ENCODE measurements at regions not wholly inside any gene's neighbourhood (a gene's known extent, or its start where the extent isn't known, plus 50 kb on each side); places are given as distances from the start of the nearest gene placed in this dataset.
"Not testable (repeated sequence)": the region's sequence is repeated elsewhere in the genome, so short reads cannot be mapped to it uniquely, and the experiment has no call there.

DNA sequence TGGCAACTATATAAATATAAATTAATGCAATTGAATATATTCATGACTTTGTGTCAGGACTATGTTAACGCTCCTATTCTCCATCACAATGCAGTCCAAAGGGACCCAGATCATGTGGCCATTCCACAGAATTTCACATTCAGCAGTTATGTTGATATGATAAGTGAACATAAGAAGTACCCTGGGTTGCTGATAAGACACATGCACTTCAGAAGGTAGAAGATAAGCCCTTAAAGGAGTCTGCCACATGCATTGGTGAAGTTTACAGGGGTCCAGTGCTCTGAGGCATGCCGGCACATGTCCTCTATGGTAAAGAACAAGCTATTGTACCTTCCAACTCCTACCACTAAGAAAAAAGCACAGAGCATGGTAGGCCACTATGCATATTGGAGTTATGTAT, 76.4 kb downstream of the PHAX start:
- DNase-seq = no peak

DNA sequence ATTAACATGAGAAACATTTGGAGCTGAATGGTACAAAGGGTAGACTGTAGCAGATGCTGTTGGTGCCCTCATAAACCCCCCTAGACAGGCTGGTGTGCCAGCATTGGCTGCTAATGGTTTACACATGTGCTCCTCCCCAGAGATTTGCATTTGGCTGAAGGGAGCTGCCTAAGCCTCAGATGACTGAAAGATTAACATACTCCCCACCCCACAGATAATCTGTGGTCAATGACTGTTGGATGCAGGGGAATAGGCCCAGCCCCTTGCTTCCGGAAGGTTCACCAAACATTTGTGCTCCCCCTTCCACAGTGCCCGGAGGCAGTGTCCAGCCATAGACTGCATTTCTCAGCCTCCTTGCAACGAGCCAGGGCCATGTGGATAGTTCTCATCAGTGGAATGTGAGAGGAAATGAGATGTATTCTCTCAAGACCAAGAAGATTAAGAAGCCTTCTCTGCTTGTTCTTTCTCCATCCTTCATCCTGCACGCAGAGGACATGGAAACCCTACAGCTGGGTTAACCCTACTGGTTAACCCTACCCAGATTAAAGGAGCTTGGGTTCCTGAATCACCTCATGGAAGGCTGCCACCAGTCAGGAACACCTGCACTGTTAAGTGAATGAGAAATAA, 79.6 kb downstream of the PHAX start:
- no peak for DNase-seq

DNA sequence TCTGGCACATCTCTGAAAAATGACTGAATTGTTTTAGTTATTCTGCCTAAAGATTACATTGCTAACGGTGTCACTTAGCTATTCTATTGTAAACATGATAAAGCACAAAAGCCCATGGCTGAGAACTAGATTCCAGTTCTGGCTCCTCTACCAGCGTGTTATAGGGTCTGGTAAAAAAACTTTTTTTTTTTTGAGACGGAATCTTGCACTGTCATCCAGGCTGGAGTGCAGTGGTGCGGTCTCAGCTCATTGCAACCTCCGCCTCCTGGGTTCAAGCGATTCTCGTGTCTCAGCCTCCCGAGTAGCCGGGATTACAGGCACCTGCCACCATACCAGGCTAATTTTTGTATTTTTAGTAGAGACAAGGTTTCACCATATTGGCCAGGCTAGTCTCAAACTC, 80.6 kb downstream of the PHAX start:
- DNase-seq = not testable (repeated sequence)

DNA sequence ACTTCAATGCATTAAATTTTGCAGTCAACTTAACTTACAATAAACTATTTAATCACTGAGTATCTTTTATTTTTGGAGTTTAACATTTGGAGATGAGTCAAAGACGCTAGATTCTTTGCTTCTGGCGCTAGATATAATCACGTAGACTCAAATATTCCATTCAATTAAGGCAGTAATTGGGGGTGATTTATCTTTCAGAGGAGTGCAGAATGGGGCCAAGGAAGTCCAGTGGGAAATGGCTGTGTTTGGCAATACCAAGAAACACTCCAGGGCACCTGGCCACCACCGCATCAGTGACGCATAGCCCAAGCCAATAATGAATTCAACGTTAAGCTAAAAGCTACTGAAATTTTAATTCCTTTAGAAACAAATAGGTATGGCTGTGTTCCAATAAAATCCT, 81.2 kb downstream of the PHAX start:
- DNase-seq = no peak

DNA sequence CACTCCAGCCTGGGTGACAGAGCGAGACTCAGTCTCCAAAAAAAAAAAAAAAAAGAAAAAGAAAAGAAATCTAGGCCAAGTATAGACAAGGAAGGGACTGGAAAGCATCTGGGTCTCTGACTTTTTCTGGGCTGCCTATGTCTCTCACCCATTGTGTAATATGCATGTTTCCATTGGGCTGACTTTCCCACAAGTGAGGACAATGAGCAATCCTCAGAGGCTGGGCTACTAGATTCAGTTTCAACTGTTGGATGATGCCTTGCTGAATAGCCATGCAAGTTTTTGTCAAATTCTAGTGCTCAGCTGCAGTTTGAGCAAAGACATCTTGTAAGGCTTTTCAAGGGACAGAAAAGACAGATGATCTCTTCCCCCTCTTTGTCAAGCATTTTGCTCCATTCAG, 82.1 kb downstream of the PHAX start:
- DNase-seq = no peak

DNA sequence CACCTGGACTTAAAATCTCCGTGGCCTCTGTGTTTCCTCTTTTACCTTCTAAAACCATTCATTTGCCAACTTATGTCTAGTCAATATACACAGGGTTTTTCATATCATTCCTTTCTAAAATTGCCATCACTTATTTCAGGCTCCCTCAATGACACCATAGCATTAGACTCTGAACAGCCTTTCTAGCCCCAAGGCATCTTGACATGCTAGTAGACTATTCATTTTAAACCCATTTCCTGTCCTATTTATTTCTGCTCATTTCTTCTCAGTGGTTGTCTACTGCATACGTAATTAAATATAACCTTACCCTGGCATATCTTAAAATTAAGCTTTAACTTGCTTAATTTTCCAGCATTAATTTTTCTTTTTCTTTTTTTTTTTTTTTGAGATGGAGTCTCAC, 83.2 kb downstream of the PHAX start:
- DNase-seq = no peak

DNA sequence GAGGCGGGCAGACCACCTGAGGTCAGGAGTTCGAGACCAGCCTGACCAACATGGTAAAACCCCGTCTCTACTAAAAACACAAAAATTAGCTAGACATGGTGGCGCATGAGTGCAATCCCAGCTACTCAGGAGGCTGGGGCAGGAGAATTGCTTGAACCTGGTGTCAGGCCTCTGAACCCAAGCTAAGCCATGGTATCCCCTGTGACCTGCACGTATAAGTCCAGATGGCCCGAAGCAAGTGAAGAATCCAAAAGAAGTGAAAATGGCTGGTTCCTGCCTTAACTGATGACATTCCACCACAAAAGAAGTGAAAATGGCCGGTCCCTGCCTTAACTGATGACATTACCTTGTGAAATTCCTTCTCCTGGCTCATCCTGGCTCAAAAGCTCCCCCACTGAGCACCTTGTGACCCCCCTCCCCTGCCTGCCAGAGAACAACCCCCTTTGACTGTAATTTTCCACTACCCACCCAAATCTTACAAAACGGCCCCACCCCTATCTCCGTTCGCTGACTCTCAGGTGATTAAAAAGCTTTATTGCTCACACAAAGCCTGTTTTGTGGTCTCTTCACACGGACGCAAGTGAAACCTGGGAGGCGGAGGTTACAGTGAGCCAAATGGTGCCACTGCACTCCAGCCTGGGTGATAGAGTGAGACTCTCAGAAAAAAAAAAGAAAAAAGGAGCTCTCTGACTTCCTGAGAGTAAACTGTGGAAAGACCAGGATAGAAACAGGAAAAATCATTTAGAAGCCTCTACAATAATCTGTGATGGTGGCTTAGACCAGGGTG, 84.1 kb downstream of the PHAX start:
- DNase-seq = peak; percentile 61

DNA sequence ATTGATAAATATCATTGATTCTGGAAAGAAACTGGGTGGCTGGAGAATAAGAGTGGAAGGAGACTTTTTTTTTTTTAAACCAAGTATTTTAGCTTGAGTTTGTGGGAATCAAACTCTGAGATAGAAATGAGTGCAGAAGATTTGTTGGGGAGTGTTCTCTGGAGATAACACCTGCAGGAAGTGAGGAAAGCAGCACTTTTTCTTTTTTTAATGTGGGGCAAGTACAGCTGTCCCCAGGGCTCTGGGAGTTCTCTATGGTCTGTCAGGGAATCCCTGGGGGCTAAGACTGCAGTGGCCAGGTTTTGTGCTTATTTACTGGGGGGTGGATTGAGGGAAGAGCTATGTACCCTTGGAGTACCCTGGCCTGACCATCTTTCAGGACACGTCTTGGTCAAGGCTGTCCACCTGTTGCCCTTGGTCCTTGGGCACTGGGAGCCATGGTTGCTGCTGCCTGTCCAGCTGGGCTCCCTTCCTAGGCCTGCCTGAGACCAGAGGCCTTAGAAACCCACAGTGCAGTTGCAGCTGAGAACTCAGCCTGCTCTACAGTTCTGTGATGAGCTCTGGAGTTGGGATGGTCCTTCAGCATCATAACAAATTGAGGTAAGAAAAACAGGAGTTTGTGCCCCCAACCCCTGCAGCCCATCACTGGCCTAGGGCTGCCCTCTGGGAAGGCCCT, 85.8 kb downstream of the PHAX start:
- DNase-seq = no peak

DNA sequence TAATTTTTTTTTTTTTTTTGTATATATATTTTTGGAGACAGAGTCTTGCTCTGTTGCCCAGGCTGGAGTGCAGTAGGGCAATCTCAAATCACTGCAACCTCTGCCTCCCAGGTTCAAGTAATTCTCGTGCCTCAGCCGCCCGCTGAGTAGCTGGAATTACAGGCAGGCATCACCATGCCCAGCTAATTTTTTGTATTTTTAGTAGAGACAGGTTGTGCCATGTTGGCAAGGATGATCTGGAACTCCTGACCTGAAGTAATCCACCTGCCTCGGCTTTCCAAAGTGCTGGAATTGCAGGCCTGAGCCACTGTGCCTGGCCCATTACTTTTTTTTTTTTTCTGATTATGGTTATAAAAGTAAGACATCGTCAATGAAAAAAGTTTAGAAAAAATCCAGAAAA, 84.0 kb upstream of the LMNB1 start:
- no peak for DNase-seq

DNA sequence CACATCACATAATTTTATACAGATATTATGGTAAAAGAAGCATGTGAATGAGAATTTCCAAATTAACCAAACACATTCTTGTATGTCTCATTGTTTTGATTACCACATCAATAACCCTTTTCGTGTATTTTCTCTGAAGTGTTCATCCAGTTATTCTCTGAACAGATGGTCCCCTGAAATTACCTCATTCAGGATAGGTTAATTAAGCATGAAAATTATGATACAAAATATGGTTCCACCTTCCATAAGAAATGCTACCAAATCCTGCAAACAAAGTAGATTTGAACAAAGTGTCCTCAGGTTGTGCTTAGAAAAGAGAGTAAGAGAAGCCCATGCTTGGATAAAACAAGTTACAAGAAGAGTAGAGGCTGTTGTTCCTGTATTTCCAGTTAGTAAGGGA, 83.1 kb upstream of the LMNB1 start:
- DNase-seq = no peak

DNA sequence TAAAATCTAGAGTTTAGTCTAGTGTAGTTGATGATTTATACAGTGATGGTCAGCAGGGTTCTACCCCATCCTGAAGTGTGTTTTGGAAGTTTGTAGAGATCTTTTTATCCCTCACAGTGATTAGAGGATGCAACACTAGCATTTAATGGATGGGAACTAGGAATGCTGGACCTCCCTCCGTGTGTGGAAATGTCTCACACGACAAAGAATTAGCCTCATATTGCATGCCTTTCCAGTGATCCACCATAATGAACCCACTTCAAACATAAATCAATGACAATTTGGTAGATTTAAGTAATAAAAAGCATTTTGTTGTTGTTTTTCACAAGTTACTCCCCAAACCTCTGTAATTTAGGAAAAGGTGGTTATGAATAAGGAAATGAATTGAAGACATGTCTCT, 82.5 kb upstream of the LMNB1 start:
- DNase-seq = no peak

DNA sequence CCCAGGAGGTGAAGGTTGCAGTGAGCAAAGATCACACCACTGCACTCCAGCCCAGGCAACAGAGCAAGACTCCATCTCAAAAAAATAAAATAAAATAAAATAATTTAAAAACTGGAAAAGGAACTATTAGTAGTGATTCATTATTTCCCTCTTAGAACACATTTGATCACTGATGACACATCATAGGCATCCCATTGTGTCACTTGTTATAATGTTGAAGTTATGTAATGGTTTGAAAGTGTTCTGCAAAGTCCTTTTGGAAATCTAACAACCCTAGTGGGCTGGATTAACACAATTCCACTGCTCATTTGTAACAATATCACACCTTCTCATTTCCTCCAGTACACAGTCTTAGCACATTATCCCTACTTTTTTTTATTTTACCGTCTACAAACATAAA, 81.8 kb upstream of the LMNB1 start:
- DNase-seq = no peak

DNA sequence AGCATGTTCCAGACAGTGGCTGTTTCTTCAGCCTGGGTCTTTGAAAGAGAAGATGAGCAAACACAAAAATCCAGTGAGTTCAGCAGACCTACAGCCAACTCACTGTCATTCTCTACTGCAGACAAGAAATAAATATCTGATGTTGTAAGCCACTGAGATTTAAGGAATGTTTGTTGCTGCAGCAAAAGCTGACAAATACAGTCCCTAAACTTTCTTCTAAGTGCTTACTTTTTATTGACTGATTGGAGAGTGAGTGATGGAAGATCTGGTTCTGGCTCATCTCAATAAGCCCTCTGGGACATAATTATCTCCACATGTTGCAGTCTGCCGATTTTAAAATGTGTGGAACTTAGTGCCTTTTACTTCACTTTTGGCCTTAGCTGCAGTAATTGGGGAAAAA, 69.9 kb upstream of the LMNB1 start:
- DNase-seq = no peak

DNA sequence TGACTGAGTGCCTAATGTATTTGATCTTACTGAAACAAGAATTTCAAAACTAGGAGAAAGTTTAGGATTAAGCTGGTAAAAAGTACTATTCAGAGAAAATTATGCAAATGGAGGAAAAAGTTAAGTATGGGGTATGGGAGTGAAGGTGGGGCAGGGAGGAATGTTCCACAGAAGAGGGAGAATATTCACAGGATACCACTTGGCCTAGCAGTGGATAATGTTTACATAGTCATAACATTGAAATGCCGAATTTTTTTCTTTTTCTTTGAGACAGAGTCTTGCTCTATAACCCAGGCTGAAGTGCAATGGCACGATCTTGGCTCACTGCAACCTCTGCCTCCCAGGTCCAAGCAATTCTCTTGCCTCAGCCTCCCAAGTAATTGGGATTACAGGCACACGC, 61.2 kb upstream of the LMNB1 start:
- DNase-seq = no peak

DNA sequence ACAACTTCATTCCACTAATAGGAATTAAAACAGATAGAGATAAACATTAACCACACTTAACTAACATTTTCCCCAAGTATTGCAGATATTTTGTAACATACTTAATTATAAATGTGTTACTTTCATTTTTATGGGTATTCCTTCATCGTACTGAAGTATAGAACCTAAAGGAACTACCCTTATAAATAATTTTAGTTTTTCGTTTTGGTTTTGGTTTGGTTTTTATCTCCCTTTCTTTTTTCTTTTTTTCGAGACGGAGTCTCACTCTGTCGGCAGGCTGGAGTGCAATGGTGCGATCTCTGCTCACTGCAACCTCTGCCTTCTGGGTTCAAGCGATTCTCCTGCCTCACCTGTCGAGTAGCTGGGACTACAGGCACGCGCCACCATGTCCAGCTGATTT, 60.1 kb upstream of the LMNB1 start:
- DNase-seq = no peak

DNA sequence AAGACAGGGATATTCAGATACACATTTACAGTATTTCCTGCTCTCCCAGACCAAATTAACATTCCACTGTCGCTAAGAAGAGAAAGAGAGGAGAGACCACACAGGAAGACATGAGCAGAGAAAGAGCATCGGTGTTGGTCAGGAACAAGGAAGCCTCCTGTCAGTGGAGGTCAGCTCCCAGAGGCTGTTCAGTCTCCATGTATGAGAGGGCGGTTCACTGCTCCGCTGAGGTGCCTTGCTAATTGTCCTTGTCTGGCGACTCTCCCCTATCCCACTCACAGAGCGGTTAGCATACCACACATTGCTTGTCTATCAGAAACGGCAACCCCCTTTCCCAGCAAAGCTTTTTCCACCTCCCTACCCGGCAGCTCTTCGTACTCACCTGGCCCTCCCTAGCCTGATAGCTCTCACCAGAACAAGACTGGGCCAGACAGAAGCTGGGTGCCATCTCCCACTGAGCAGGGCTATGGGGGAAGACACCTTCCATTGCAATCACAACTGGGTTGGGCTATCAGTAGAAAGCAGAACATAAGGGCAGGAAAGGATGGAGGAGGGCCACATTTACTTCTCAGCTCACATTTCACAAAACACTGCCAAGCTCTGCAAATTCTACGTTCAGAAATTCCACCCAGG, 58.6 kb upstream of the LMNB1 start:
- DNase-seq = no peak

DNA sequence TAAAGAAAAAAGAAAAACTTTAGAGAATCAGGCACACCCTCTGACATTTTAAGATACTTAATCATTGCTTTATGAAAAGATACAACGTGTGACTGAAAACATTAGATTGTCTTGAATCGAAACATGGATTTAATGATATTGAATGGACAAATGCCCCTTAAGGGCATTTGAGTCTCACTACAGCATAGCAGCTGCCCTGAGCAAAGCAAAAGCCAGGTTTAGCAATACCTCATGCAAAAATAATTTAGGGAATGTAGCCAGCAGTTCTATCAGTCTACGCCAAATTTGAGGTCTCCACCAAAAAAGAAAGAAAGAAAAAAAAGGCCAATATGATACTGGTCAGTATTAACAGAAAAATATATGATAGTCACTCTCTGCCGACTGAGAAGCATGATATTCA, 56.6 kb upstream of the LMNB1 start:
- DNase-seq = no peak

DNA sequence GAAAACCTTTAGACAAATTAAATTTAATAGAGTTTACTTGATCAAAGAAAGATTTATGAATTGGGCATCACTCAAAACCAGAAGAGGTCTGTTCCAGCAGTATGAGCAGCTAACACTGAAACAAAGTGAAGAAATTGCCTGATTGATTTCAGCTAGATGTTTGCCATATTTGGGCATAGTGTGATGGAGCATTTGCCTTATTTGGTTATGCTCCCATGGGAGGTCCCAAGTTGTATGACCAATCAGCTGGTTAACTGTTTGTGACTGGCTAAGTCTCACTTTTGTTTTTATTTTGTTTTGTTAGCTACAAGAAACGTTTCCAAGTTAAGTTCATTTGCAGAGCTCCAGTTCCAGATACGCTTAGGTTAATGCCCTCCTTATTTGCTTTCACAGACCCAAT, 53.3 kb upstream of the LMNB1 start:
- DNase-seq = no peak

Data from activated CD4-positive, alpha-beta T cell treated with anti-CD3 and anti-CD28 coated beads, Interleukin-2, Interleukin-6, amounts not matched to agents 100 ng/mL and 50 ng/mL, durations not matched to agents 16 hours and 8 hours (primary cell).